H1 (cell line): ENCODE measurements at regions not wholly inside any gene's neighbourhood (a gene's known extent, or its start where the extent isn't known, plus 50 kb on each side); places are given as distances from the start of the nearest gene placed in this dataset.

Experiments
- CHD2 ChIP-seq: IDR thresholded peaks from 2 replicates; pipeline ENCODE4 v1.6.1; 2012; ENCODE audit warnings: low read length, improper control_type of control experiment
- EGR1 ChIP-seq: IDR thresholded peaks from 2 replicates; pipeline ENCODE4 v1.6.1; 2011; ENCODE audit warnings: low read depth, low read length, borderline replicate concordance
- EZH2 ChIP-seq: fragments of 200-600 bp; sonication (generic); IDR thresholded peaks from 2 replicates; pipeline ENCODE4 v1.7.1; 2012; ENCODE audit warnings: low read depth, mild to moderate bottlenecking, moderate library complexity, low read length, inconsistent platforms; ENCODE audit not compliant: severe bottlenecking
- JUND ChIP-seq: IDR thresholded peaks from 2 replicates; pipeline ENCODE4 v1.6.1; 2011; ENCODE audit warnings: mild to moderate bottlenecking, improper control_type of control experiment, low read length
- POLR2A ChIP-seq, 2 experiments: IDR thresholded peaks; 1 replicate in 1 of 2; 2 replicates in 1 of 2; pipeline ENCODE4 v1.6.1; 2011; ENCODE audit warnings: low read depth in 2 of 2, low read length in 2 of 2, mild to moderate bottlenecking in 2 of 2; ENCODE audit errors: control extremely low read depth in 1 of 2
- RAD21 ChIP-seq, 2 experiments: IDR thresholded peaks in 1 of 2; conservative IDR thresholded peaks in 1 of 2; 2 replicates each; pipeline ENCODE4 v1.6.1; 2011; ENCODE audit warnings: low read depth in 2 of 2, low read length in 2 of 2, improper control_type of control experiment in 1 of 2, inconsistent platforms in 1 of 2, mild to moderate bottlenecking in 1 of 2, moderate library complexity in 1 of 2
- RBBP5 ChIP-seq: IDR thresholded peaks from 2 replicates; pipeline ENCODE4 v1.7.1; 2012; ENCODE audit warnings: low read depth, mild to moderate bottlenecking, inconsistent platforms, low read length, moderate library complexity, borderline replicate concordance
- RNF2 ChIP-seq: fragments of 200-900, 300-1000 bp; sonication (generic); IDR thresholded peaks from 2 replicates; pipeline ENCODE4 v1.7.1; 2016; ENCODE audit warnings: borderline replicate concordance, low read depth, mild to moderate bottlenecking, antibody characterized with exemption, low read length; ENCODE audit not compliant: poor library complexity, severe bottlenecking; ENCODE audit errors: missing control alignments
- TBP ChIP-seq: IDR thresholded peaks from 2 replicates; pipeline ENCODE4 v1.6.1; 2011; ENCODE audit warnings: low read depth, low read length, improper control_type of control experiment
- TEAD4 ChIP-seq: IDR thresholded peaks from 2 replicates; pipeline ENCODE4 v1.6.1; 2012; ENCODE audit warnings: low read depth, low read length, inconsistent platforms, mixed read lengths
- TF ChIP-seq, protein P1 (sequence below), 3 experiments: IDR thresholded peaks; 1 replicate in 2 of 3; 2 replicates in 1 of 3; pipeline versions ENCODE4 v1.5.1 to v1.6.1; 2011; ENCODE audit warnings: low read length in 3 of 3, mild to moderate bottlenecking in 3 of 3, inconsistent platforms in 2 of 3, low read depth in 1 of 3, moderate library complexity in 1 of 3; ENCODE audit not compliant: insufficient read depth in 1 of 3; ENCODE audit errors: control extremely low read depth in 1 of 3
- TF ChIP-seq, protein P2 (sequence below): IDR thresholded peaks from 2 replicates; pipeline ENCODE4 v1.6.1; 2012; ENCODE audit warnings: inconsistent platforms

DNA sequence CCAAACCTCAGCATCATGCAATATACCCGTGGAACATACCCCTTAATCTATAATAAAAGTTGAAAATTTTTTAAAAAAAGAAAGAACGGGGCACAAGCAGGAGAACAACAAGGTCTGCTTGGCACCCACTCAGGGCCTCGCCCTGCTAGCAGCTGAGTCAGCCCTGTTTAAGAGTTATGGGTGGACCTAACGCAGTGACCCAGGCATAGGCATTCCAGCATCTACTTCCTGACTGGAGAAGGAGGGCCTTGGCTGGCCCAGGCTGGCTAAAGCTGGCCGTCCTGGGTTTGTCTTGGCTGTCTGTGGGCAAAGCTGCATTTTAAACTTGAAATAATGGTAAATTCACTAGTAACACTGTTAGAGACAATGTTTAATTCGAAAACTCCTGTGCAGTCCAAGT, 236.7 kb upstream of the PGRMC2 start:
- no peak for TF ChIP-seq CHD2
- TF ChIP-seq RBBP5: no peak
- no peak for TF ChIP-seq POLR2A (IDR thresholded peaks at IDR 0.05; ENCODE audit: control extremely low read depth in 1 of 2, low read depth in 2 of 2, low read length in 2 of 2)
- no peak for TF ChIP-seq TEAD4
- TF ChIP-seq, protein P1, sequence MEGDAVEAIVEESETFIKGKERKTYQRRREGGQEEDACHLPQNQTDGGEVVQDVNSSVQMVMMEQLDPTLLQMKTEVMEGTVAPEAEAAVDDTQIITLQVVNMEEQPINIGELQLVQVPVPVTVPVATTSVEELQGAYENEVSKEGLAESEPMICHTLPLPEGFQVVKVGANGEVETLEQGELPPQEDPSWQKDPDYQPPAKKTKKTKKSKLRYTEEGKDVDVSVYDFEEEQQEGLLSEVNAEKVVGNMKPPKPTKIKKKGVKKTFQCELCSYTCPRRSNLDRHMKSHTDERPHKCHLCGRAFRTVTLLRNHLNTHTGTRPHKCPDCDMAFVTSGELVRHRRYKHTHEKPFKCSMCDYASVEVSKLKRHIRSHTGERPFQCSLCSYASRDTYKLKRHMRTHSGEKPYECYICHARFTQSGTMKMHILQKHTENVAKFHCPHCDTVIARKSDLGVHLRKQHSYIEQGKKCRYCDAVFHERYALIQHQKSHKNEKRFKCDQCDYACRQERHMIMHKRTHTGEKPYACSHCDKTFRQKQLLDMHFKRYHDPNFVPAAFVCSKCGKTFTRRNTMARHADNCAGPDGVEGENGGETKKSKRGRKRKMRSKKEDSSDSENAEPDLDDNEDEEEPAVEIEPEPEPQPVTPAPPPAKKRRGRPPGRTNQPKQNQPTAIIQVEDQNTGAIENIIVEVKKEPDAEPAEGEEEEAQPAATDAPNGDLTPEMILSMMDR (IDR thresholded peaks at IDR 0.05; ENCODE audit: control extremely low read depth in 1 of 3, insufficient read depth in 1 of 3, low read depth in 1 of 3, low read length in 3 of 3): no peak
- TF ChIP-seq, protein P2, sequence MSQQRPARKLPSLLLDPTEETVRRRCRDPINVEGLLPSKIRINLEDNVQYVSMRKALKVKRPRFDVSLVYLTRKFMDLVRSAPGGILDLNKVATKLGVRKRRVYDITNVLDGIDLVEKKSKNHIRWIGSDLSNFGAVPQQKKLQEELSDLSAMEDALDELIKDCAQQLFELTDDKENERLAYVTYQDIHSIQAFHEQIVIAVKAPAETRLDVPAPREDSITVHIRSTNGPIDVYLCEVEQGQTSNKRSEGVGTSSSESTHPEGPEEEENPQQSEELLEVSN: no peak
- no peak for TF ChIP-seq JUND
- no peak for TF ChIP-seq TBP
- no peak for TF ChIP-seq RNF2
- TF ChIP-seq EZH2: no peak
- no peak for TF ChIP-seq RAD21 (IDR thresholded peaks at IDR 0.05 in 1 of 2, conservative IDR thresholded peaks at IDR 0.05 in 1 of 2; ENCODE audit: low read depth in 2 of 2, low read length in 2 of 2)
- TF ChIP-seq EGR1: no peak
